Gastrocnemius medialis (tissue), 4 donors: ENCODE measurements at regions not wholly inside any gene's neighbourhood (a gene's known extent, or its start where the extent isn't known, plus 50 kb on each side); places are given as distances from the start of the nearest gene placed in this dataset.

ENCODE experiments used
- ATAC-seq, 2 donors: fragments of 150-250 bp; one replicate each; pipeline ENCODE4 v1.9.1; 2016
- DNase-seq, 2 donors: peaks; one replicate each; pipeline ENCODE4 v3.0.0-alpha.2; 2019
- H3K27ac ChIP-seq, 4 donors: fragments of 200-600 bp; sonication (generic); 1 replicate in 1 of 4; 2 replicates in 3 of 4; pipeline ENCODE4 v1.5.1; 2016 to 2018; ENCODE audit warnings: mild to moderate bottlenecking in 2 of 4, moderate library complexity in 1 of 4
- H3K27me3 ChIP-seq, 3 donors: fragments of 200-600 bp; sonication (generic) in 2 of 3; 1 replicate in 1 of 3; 2 replicates in 2 of 3; pipeline versions ENCODE4 v1.5.1 to v1.6.0; 2016 to 2019; ENCODE audit warnings: mild to moderate bottlenecking in 1 of 3, moderate library complexity in 1 of 3
- H3K36me3 ChIP-seq, 2 donors: fragments of 200-600 bp; sonication (generic) in 1 of 2; one replicate each; pipeline ENCODE4 v1.5.1; 2017 to 2018
- H3K4me1 ChIP-seq, 2 donors: fragments of 200-600 bp; sonication (generic) in 1 of 2; one replicate each; pipeline ENCODE4 v1.5.1; 2016 to 2017; ENCODE audit warnings: mild to moderate bottlenecking in 2 of 2
- H3K4me3 ChIP-seq, 4 donors: fragments of 200-600 bp; sonication (generic) in 3 of 4; 1 replicate in 1 of 4; 2 replicates in 3 of 4; pipeline ENCODE4 v1.5.1; 2016 to 2019; ENCODE audit warnings: mild to moderate bottlenecking in 2 of 4
- H3K9me3 ChIP-seq, 3 donors: fragments of 200-600 bp; sonication (generic) in 2 of 3; 1 replicate in 1 of 3; 2 replicates in 2 of 3; pipeline ENCODE4 v1.5.1; 2016 to 2019
- POLR2A ChIP-seq, 2 donors: fragments of 450-650 bp; IDR thresholded peaks; one replicate each; pipeline ENCODE4 v1.6.1; 2017; ENCODE audit warnings: antibody characterized with exemption in 2 of 2, mild to moderate bottlenecking in 2 of 2, moderate library complexity in 2 of 2
- in situ Hi-C, 4 donors: fragments of 200-750 bp; cut with MboI; loops; one replicate each; pipeline versions ENCODE4 v1.15.0 to v1.8.0; 2017; ENCODE audit warnings: low sequenced_read_pairs in 4 of 4
- intact Hi-C: fragments of 100-400 bp; cut with DNase I; formaldehyde crosslinking; loops from one replicate; pipeline ENCODE4 v1.15.1; 2023; ENCODE audit warnings: low total_unique reads
- TF ChIP-seq, protein P1 (sequence below), 5 experiments: fragments of 450-650 bp in 3 of 5; fragments of 200-600 bp in 2 of 5; sonication (generic) in 2 of 5; IDR thresholded peaks in 4 of 5; conservative IDR thresholded peaks in 1 of 5; 1 replicate in 4 of 5; 2 replicates in 1 of 5; pipeline ENCODE4 v1.5.1; 2016 to 2019; ENCODE audit warnings: antibody characterized with exemption in 5 of 5, mild to moderate bottlenecking in 3 of 5, moderate library complexity in 3 of 5

DNA sequence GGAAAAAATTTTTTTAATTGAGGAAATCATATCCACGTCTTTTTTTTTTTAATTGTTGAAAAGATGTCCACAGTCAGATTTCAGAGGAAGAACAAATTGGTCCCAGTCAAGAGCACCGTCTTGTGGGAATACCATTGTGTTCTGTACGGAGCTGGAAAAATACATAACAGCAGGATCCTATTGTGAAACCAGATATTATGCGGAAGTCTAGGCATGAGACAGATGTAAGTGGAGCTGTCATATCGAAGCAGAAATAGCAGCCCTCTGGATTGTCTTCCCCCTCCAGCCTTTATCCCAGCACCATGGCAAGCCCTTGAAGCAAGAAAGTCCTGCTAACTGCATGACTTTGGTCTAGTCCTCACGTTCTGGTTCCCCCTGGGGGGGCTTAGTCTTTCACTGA is 391.6 kb upstream of the ASIC2 start:
- Histone ChIP-seq H3K27me3 (no peaks in the 10 kb centered on the region), H3K4me3 (no peak overlapping the region), H3K27ac (no peak overlapping the region), H3K36me3 (no peaks in the 10 kb centered on the region), H3K4me1 (no peaks in the 10 kb centered on the region), H3K9me3 (no peaks in the 10 kb centered on the region)
- intact Hi-C loops = no loop called here
- TF ChIP-seq, protein P1, sequence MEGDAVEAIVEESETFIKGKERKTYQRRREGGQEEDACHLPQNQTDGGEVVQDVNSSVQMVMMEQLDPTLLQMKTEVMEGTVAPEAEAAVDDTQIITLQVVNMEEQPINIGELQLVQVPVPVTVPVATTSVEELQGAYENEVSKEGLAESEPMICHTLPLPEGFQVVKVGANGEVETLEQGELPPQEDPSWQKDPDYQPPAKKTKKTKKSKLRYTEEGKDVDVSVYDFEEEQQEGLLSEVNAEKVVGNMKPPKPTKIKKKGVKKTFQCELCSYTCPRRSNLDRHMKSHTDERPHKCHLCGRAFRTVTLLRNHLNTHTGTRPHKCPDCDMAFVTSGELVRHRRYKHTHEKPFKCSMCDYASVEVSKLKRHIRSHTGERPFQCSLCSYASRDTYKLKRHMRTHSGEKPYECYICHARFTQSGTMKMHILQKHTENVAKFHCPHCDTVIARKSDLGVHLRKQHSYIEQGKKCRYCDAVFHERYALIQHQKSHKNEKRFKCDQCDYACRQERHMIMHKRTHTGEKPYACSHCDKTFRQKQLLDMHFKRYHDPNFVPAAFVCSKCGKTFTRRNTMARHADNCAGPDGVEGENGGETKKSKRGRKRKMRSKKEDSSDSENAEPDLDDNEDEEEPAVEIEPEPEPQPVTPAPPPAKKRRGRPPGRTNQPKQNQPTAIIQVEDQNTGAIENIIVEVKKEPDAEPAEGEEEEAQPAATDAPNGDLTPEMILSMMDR (IDR thresholded peaks at IDR 0.05 in 4 of 5, conservative IDR thresholded peaks at IDR 0.05 in 1 of 5) = no peak
- no peak for TF ChIP-seq POLR2A (IDR thresholded peaks at IDR 0.05)
- ATAC-seq (no peak), DNase-seq (no peak)
- in situ Hi-C loops = no loop called here

DNA sequence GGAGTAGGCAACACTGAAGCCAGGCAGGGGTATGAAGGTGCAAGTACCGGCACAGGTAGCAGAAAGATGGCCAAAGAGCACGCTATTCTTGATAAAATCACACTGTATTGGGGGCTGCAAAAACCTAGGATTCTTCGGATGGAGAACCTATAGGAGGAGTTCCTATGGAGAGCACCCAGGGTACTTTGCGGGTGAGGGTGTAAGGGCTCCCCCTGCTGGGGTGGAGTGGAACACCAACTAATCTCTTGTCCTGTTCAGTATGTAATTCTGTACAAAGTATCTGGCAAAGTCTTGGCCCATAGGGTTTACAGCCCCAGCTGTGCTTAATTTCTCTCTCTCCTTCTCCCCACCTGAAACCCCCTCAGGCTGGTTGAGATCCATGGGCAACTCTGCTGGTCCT is 393.1 kb upstream of the ASIC2 start:
- intact Hi-C loops = no loop called here
- Histone ChIP-seq H3K4me3 (no peak overlapping the region), H3K27me3 (no peaks in the 10 kb centered on the region), H3K36me3 (no peaks in the 10 kb centered on the region), H3K4me1 (no peaks in the 10 kb centered on the region), H3K9me3 (no peaks in the 10 kb centered on the region), H3K27ac (no peak overlapping the region)
- in situ Hi-C loops = no loop called here
- no peak for DNase-seq
- TF ChIP-seq POLR2A (IDR thresholded peaks at IDR 0.05) = no peak
- TF ChIP-seq, protein P1 (IDR thresholded peaks at IDR 0.05 in 4 of 5, conservative IDR thresholded peaks at IDR 0.05 in 1 of 5) = no peak
- ATAC-seq = no peak

DNA sequence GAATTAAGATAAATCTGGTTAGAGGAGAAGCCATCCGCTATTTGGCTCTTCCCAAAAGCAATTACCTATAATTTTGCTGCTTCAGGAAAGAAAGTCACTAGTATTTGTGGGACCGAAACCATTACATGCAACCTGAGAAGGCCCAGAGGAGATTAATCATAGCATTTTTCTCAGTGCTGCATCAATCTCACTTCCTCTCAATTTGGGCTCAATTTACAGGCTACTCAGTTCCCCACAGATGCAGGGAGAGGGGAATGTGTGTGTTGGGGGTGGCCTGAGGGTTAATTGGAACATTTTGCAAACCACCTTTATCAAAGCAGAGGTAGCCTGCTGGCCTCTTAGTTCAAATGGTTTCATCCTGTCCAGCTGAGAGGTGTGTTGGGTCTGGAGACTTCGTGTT is 394.7 kb upstream of the ASIC2 start:
- Histone ChIP-seq H3K9me3 (no peaks in the 10 kb centered on the region), H3K27ac (no peak overlapping the region), H3K4me3 (no peak overlapping the region), H3K4me1 (no peaks in the 10 kb centered on the region), H3K36me3 (no peaks in the 10 kb centered on the region), H3K27me3 (no peaks in the 10 kb centered on the region)
- in situ Hi-C loops (no loop called here), intact Hi-C loops (no loop called here)
- no peak for TF ChIP-seq POLR2A (IDR thresholded peaks at IDR 0.05)
- TF ChIP-seq, protein P1 (IDR thresholded peaks at IDR 0.05 in 4 of 5, conservative IDR thresholded peaks at IDR 0.05 in 1 of 5) = no peak
- ATAC-seq (no peak), DNase-seq (no peak)

DNA sequence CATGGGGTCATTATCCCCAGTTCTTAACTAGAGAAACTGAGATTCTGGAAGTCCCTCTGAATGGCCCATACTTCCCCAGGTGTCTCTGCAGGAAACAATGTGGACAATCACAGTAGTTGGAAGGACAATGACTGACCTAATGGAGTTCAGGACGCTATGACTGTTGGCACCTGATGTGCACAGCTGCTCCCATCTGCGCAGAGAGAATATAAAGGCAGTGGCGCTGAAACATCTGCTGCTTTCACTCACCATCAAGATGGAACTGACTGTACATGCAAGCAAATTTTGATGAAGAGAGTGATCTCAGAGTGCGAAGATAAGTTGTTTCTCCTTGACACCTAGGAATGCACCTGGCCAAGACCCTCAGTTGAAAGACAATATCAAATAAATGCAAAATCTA is 395.7 kb upstream of the ASIC2 start:
- H3K27me3 ChIP-seq = no peaks in the 10 kb centered on the region
- intact Hi-C loops = no loop called here
- no peak for ATAC-seq
- no peaks in the 10 kb centered on the region for H3K4me1 ChIP-seq
- no peaks in the 10 kb centered on the region for H3K9me3 ChIP-seq
- H3K4me3 ChIP-seq = no peak overlapping the region
- no peaks in the 10 kb centered on the region for H3K36me3 ChIP-seq
- TF ChIP-seq POLR2A (IDR thresholded peaks at IDR 0.05) = no peak
- TF ChIP-seq, protein P1 (IDR thresholded peaks at IDR 0.05 in 4 of 5, conservative IDR thresholded peaks at IDR 0.05 in 1 of 5) = no peak
- H3K27ac ChIP-seq = no peak overlapping the region
- DNase-seq = no peak
- in situ Hi-C loops = no loop called here

DNA sequence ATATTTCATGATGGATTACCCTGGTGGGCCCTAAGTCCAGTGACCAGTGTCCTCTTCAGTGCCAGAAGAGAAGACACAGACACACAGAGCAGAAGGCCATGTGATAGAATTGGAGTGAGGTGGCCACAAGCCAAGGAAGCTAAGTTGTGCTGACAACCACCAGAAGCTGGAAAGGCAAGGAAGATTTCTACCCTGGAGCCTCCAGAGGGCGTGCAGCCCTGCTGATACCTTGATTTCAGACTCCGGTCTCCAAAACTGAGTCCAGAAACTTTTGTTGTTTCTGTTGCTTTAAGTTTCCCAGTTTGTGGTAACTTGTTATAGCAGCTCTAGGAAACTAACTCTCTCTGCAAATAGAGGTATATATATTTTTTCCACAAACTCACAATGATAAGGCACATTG is 396.6 kb upstream of the ASIC2 start:
- Histone ChIP-seq H3K9me3 (no peaks in the 10 kb centered on the region), H3K27ac (no peak overlapping the region), H3K36me3 (no peaks in the 10 kb centered on the region), H3K27me3 (no peaks in the 10 kb centered on the region), H3K4me1 (no peaks in the 10 kb centered on the region), H3K4me3 (no peak overlapping the region)
- intact Hi-C loops (no loop called here), in situ Hi-C loops (no loop called here)
- ATAC-seq = no peak
- DNase-seq = no peak
- no peak for TF ChIP-seq POLR2A (IDR thresholded peaks at IDR 0.05)
- TF ChIP-seq, protein P1 (IDR thresholded peaks at IDR 0.05 in 4 of 5, conservative IDR thresholded peaks at IDR 0.05 in 1 of 5) = no peak
